SK-N-SH treated with all-trans-retinoic acid at 6 μM for 48 hours (cell line): ENCODE measurements at regions not wholly inside any gene's neighbourhood (a gene's known extent, or its start where the extent isn't known, plus 50 kb on each side); places are given as distances from the start of the nearest gene placed in this dataset.

Experiments
- ATAC-seq: fragments of 200-7000 bp; cut with Tn5 transposase; 3 replicates; pipeline ENCODE4 v1.9.1; 2020; ENCODE audit warnings: mild to moderate bottlenecking, moderate library complexity
- ARNTL ChIP-seq: fragments of 450-650 bp; formaldehyde crosslinking; IDR thresholded peaks from 2 replicates; pipeline ENCODE4 v1.5.0; 2020; ENCODE audit warnings: low read depth, mild to moderate bottlenecking, moderate library complexity, borderline replicate concordance
- BACH2 ChIP-seq: fragments of 250-450 bp; sonication (Bioruptor Pico); IDR thresholded peaks from 2 replicates; pipeline ENCODE4 v1.9.0; 2021; ENCODE audit warnings: mild to moderate bottlenecking, borderline replicate concordance
- CSRNP3 ChIP-seq: fragments of 250-450 bp; sonication (Bioruptor Pico); IDR thresholded peaks from 2 replicates; pipeline ENCODE4 v1.5.1; 2021; ENCODE audit warnings: mild to moderate bottlenecking, moderate library complexity
- ESRRG ChIP-seq: fragments of 250-450 bp; sonication (Bioruptor Pico); IDR thresholded peaks from 2 replicates; pipeline ENCODE4 v1.6.1; 2021; ENCODE audit warnings: mild to moderate bottlenecking
- GLIS3 ChIP-seq: fragments of 250-450 bp; sonication (Bioruptor Pico); IDR thresholded peaks from 2 replicates; pipeline ENCODE4 v1.5.0; 2020; ENCODE audit warnings: mild to moderate bottlenecking, moderate library complexity
- OSR1 ChIP-seq: fragments of 250-450 bp; sonication (Bioruptor Pico); IDR thresholded peaks from 2 replicates; pipeline ENCODE4 v1.8.0; 2022; ENCODE audit warnings: moderate library complexity, mild to moderate bottlenecking, inconsistent platforms
- PATZ1 ChIP-seq: fragments of 250-450 bp; sonication (Bioruptor Pico); IDR thresholded peaks from 2 replicates; pipeline ENCODE4 v1.8.0; 2020; ENCODE audit warnings: mild to moderate bottlenecking, moderate library complexity, borderline replicate concordance
- PPARA ChIP-seq: fragments of 250-450 bp; sonication (Bioruptor Pico); IDR thresholded peaks from 2 replicates; pipeline ENCODE4 v1.5.0; 2020; ENCODE audit warnings: mild to moderate bottlenecking, borderline replicate concordance
- RARB ChIP-seq: fragments of 250-450 bp; sonication (Bioruptor Pico); IDR thresholded peaks from 2 replicates; pipeline ENCODE4 v1.8.0; 2021; ENCODE audit warnings: mild to moderate bottlenecking, moderate library complexity
- SNAI2 ChIP-seq: fragments of 250-450 bp; sonication (Bioruptor Pico); IDR thresholded peaks from 2 replicates; pipeline ENCODE4 v1.5.0; 2020; ENCODE audit warnings: mild to moderate bottlenecking, moderate library complexity
- TCF4 ChIP-seq: fragments of 250-450 bp; sonication (Bioruptor Pico); IDR thresholded peaks from 2 replicates; pipeline ENCODE4 v1.8.0; 2021; ENCODE audit warnings: mild to moderate bottlenecking, moderate library complexity, borderline replicate concordance
- TOX ChIP-seq: fragments of 250-450 bp; sonication (Bioruptor Pico); IDR thresholded peaks from 2 replicates; pipeline ENCODE4 v1.8.0; 2021; ENCODE audit warnings: mild to moderate bottlenecking, moderate library complexity, borderline replicate concordance
- ZC3H10 ChIP-seq: fragments of 250-450 bp; sonication (Bioruptor Pico); IDR thresholded peaks from 2 replicates; pipeline ENCODE4 v1.5.1; 2021; ENCODE audit warnings: mild to moderate bottlenecking, moderate library complexity
- ZFP3 ChIP-seq: fragments of 250-450 bp; sonication (Bioruptor Pico); IDR thresholded peaks from 2 replicates; pipeline ENCODE4 v1.5.0; 2020; ENCODE audit warnings: mild to moderate bottlenecking, moderate library complexity
- ZFP30 ChIP-seq: fragments of 450-650 bp; formaldehyde crosslinking; IDR thresholded peaks from 2 replicates; pipeline ENCODE4 v1.5.0; 2022; ENCODE audit warnings: mild to moderate bottlenecking, moderate library complexity
- ZNF565 ChIP-seq: fragments of 450-650 bp; formaldehyde crosslinking; conservative IDR thresholded peaks from 2 replicates; pipeline ENCODE4 v1.5.0; 2020; ENCODE audit warnings: low read depth, mild to moderate bottlenecking, moderate library complexity
- TF ChIP-seq, protein P1 (sequence below): fragments of 250-450 bp; sonication (Bioruptor Pico); IDR thresholded peaks from 2 replicates; pipeline ENCODE4 v1.5.0; 2020; ENCODE audit warnings: mild to moderate bottlenecking, moderate library complexity
- TF ChIP-seq, protein P2 (sequence below): fragments of 250-450 bp; sonication (Bioruptor Pico); IDR thresholded peaks from 2 replicates; pipeline ENCODE4 v1.5.1; 2020; ENCODE audit warnings: low read depth, mild to moderate bottlenecking, moderate library complexity

DNA sequence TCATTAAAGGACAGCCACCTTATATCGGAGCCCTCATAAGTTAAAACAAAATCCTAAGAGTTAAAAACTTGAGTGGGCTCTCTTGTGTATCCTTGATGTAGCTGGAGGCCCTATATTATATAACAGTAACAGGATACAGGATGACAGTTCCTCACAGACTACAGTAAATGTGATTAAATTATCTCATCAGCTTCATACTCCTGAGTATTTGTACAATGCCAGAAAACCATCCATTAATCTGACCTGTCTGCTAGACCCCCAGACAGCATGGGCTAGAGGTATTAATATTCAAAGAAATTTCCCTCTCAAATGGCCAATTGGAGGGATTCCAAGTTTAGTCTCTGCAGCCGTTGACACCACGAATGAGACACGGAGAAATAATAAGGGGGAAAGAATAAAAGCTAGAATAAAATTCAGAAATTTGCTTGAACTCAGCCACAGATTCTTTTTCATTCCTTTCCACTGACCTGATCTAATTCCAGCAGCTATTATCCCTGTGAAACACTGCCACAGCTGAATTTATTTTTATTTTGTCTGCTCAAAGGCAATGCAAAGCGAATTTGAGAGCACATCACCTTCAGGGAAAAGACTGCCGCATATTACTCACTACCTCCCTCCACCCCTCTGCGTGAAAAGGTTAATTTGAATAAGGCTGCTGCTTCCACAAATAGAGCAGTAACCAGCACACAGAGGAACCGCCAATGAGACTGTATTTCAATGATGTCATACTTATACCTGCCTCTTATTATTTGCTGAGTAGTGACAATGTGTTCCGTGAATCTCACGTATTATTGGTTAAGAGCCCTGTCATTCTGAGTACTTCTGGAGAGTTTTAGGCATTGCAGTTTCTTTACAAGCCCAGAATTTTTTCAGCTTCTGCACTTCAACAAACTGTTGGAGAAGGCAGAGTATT is 155.9 kb upstream of the KLF12 start (continued):
- TF ChIP-seq, protein P1, sequence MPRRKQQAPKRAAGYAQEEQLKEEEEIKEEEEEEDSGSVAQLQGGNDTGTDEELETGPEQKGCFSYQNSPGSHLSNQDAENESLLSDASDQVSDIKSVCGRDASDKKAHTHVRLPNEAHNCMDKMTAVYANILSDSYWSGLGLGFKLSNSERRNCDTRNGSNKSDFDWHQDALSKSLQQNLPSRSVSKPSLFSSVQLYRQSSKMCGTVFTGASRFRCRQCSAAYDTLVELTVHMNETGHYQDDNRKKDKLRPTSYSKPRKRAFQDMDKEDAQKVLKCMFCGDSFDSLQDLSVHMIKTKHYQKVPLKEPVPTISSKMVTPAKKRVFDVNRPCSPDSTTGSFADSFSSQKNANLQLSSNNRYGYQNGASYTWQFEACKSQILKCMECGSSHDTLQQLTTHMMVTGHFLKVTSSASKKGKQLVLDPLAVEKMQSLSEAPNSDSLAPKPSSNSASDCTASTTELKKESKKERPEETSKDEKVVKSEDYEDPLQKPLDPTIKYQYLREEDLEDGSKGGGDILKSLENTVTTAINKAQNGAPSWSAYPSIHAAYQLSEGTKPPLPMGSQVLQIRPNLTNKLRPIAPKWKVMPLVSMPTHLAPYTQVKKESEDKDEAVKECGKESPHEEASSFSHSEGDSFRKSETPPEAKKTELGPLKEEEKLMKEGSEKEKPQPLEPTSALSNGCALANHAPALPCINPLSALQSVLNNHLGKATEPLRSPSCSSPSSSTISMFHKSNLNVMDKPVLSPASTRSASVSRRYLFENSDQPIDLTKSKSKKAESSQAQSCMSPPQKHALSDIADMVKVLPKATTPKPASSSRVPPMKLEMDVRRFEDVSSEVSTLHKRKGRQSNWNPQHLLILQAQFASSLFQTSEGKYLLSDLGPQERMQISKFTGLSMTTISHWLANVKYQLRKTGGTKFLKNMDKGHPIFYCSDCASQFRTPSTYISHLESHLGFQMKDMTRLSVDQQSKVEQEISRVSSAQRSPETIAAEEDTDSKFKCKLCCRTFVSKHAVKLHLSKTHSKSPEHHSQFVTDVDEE, result no peak
- TF ChIP-seq SNAI2 (CRISPR knock-in tag) (no peak), TCF4 (no peak), ZFP3 (CRISPR knock-in tag) (no peak; the same call in 1 of the 2 replicates), BACH2 (CRISPR knock-in tag) (no peak)
- TF ChIP-seq, all 23 proteins: peak for 2

DNA sequence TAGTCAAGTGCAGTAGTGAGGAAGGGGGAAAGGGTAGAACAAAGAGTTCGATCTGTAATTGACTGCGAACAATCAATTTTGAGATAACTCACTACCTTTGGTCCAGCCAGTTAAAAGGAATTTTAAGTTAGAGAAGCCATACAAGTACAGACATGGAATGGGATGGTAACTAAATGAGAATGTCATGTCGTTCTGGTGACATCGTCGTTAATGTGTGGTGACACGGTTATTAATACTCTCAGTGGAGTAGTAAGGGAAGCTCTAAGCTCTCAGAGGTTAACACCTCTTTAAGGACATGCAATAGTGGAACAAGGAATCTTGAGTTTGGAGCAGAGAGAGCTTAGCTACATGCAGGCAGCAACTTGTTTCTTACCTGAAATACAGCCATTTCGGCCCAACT is 154.9 kb upstream of the KLF12 start:
- no peak for ATAC-seq
- TF ChIP-seq ZNF565 (CRISPR knock-in tag) (no peak), ARNTL (CRISPR knock-in tag) (peak; percentile 20; the same call in 1 of the 2 replicates)

GRCh38 chr13:74288361-74288911 is 154.2 kb upstream of the KLF12 start:
- peak; percentile 22 for ATAC-seq
- TF ChIP-seq TCF4 (0 out of 2 replicates have a peak, but pooled peaks have one; percentile 22), BACH2 (CRISPR knock-in tag) (no peak)

DNA sequence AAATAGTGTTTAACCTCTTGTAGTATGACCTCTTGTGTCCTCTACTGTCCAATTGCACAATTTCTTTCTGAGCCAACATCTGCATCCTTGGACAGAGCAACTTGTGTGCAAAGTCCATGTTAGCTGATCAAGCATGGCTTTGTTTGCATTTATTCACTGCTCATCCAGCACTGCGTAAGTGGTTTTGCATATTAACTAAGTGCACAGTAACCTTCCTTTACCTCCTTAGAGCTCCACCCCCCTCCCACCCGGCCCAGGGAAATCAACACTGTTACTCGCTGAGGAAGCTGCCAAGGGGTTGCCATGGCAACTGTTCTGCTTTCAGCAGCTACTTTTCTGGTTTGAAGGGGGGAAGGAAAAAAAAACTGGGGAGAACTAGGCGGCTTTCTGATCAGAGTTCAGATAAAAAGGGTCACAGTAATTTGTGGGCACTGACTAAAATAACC is 153.5 kb upstream of the KLF12 start:
- ATAC-seq, result peak; percentile 50

More for the DNA sequence above, 153.5 kb upstream of the KLF12 start:
- TF ChIP-seq SNAI2 (CRISPR knock-in tag), result no peak
- no peak for TF ChIP-seq ZNF565 (CRISPR knock-in tag)
- TF ChIP-seq PPARA, result no peak
- TF ChIP-seq TOX (CRISPR knock-in tag), result no peak
- TF ChIP-seq ZFP30 (CRISPR knock-in tag), result no peak
- TF ChIP-seq ZFP3 (CRISPR knock-in tag), result no peak
- no peak for TF ChIP-seq OSR1 (CRISPR knock-in tag)
- no peak for TF ChIP-seq TCF4
- TF ChIP-seq ESRRG (CRISPR knock-in tag), result no peak
- TF ChIP-seq RARB (CRISPR knock-in tag), result no peak
- TF ChIP-seq, protein P2, sequence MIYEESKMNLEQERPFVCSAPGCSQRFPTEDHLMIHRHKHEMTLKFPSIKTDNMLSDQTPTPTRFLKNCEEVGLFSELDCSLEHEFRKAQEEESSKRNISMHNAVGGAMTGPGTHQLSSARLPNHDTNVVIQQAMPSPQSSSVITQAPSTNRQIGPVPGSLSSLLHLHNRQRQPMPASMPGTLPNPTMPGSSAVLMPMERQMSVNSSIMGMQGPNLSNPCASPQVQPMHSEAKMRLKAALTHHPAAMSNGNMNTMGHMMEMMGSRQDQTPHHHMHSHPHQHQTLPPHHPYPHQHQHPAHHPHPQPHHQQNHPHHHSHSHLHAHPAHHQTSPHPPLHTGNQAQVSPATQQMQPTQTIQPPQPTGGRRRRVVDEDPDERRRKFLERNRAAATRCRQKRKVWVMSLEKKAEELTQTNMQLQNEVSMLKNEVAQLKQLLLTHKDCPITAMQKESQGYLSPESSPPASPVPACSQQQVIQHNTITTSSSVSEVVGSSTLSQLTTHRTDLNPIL, result no peak
- TF ChIP-seq ZC3H10, result no peak
- TF ChIP-seq BACH2 (CRISPR knock-in tag), result no peak
- TF ChIP-seq CSRNP3 (CRISPR knock-in tag), result no peak
- TF ChIP-seq PATZ1 (CRISPR knock-in tag), result no peak
- TF ChIP-seq GLIS3 (CRISPR knock-in tag), result no peak
